Glutamatergic neuron (in vitro differentiated cells): ENCODE measurements at regions not wholly inside any gene's neighbourhood (a gene's known extent, or its start where the extent isn't known, plus 50 kb on each side); places are given as distances from the start of the nearest gene placed in this dataset.

Source experiments
- DNase-seq: peaks from one replicate; pipeline ENCODE4 v3.0.0; 2022
- H3K27ac Mint-ChIP-seq: one replicate; pipeline ENCODE4 v1.8.0; 2020; ENCODE audit warnings: mild to moderate bottlenecking, mixed read lengths, inconsistent platforms; ENCODE audit not compliant: unreplicated experiment
- H3K27me3 Mint-ChIP-seq: one replicate; pipeline ENCODE4 v1.8.0; 2020; ENCODE audit warnings: mild to moderate bottlenecking, moderate library complexity, mixed read lengths, inconsistent platforms; ENCODE audit not compliant: unreplicated experiment
- H3K36me3 Mint-ChIP-seq: one replicate; pipeline ENCODE4 v1.8.0; 2020; ENCODE audit warnings: mild to moderate bottlenecking, mixed read lengths, inconsistent platforms; ENCODE audit not compliant: unreplicated experiment
- H3K4me1 Mint-ChIP-seq: one replicate; pipeline ENCODE4 v1.8.0; 2020; ENCODE audit warnings: mild to moderate bottlenecking, low read depth, mixed read lengths, inconsistent platforms; ENCODE audit not compliant: unreplicated experiment
- H3K4me3 Mint-ChIP-seq: one replicate; pipeline ENCODE4 v1.8.0; 2020; ENCODE audit warnings: mild to moderate bottlenecking, mixed read lengths, inconsistent platforms; ENCODE audit not compliant: unreplicated experiment
- H3K9me3 Mint-ChIP-seq: one replicate; pipeline ENCODE4 v1.8.0; 2020; ENCODE audit warnings: mild to moderate bottlenecking, moderate library complexity, mixed read lengths, inconsistent platforms; ENCODE audit not compliant: unreplicated experiment
- CTCF ChIP-seq: fragments of 200-600 bp; sonication (generic); IDR thresholded peaks from one replicate; pipeline ENCODE4 v1.5.0; 2021; ENCODE audit not compliant: partially characterized antibody, unreplicated experiment

- TF ChIP-seq CTCF: no peak
- H3K27me3 Mint-ChIP-seq: no peaks in the 10 kb centered on the region
- no peak for DNase-seq
- peak overlapping the region; percentile 3 for H3K27ac Mint-ChIP-seq
- no peak overlapping the region for H3K4me3 Mint-ChIP-seq
- H3K9me3 Mint-ChIP-seq: no peaks in the 10 kb centered on the region
- peaks cover 20% of the 10 kb centered on the region for H3K4me1 Mint-ChIP-seq
- H3K36me3 Mint-ChIP-seq: no peaks in the 10 kb centered on the region
Observed at GRCh38 chr3:117308353-117308752, 598.8 kb downstream of the TUSC7 start.

GRCh38 chr3:117308756-117309155 lies 599.2 kb downstream of the TUSC7 start:
- no peak for DNase-seq
- no peak overlapping the region for H3K4me3 Mint-ChIP-seq
- H3K27me3 Mint-ChIP-seq: no peaks in the 10 kb centered on the region
- H3K9me3 Mint-ChIP-seq: no peaks in the 10 kb centered on the region
- peaks cover 20% of the 10 kb centered on the region for H3K4me1 Mint-ChIP-seq
- TF ChIP-seq CTCF: no peak
- H3K27ac Mint-ChIP-seq: no peak overlapping the region
- H3K36me3 Mint-ChIP-seq: no peaks in the 10 kb centered on the region

- H3K36me3 Mint-ChIP-seq: no peaks in the 10 kb centered on the region
- no peaks in the 10 kb centered on the region for H3K27me3 Mint-ChIP-seq
- peaks cover 2% of the 10 kb centered on the region for H3K9me3 Mint-ChIP-seq
- DNase-seq: no peak
- TF ChIP-seq CTCF: no peak
- H3K4me3 Mint-ChIP-seq: no peak overlapping the region
- H3K27ac Mint-ChIP-seq: no peak overlapping the region
- H3K4me1 Mint-ChIP-seq: peaks cover 17% of the 10 kb centered on the region
Observed at GRCh38 chr3:117310536-117310935, 601.0 kb downstream of the TUSC7 start.

GRCh38 chr3:117314441-117315150 lies 605.0 kb downstream of the TUSC7 start:
- DNase-seq: no peak
- no peaks in the 10 kb centered on the region for H3K27me3 Mint-ChIP-seq
- no peaks in the 10 kb centered on the region for H3K36me3 Mint-ChIP-seq
- no peak overlapping the region for H3K27ac Mint-ChIP-seq
- no peak for TF ChIP-seq CTCF
- no peak overlapping the region for H3K4me3 Mint-ChIP-seq
- peaks cover 2% of the 10 kb centered on the region for H3K9me3 Mint-ChIP-seq
- H3K4me1 Mint-ChIP-seq: peaks cover 4% of the 10 kb centered on the region

- Mint-ChIP-seq H3K9me3 (peaks cover 2% of the 10 kb centered on the region), H3K4me1 (peaks cover 8% of the 10 kb centered on the region), H3K27ac (no peak overlapping the region), H3K36me3 (peaks cover 5% of the 10 kb centered on the region), H3K4me3 (no peak overlapping the region), H3K27me3 (no peaks in the 10 kb centered on the region)
- no peak for TF ChIP-seq CTCF
- no peak for DNase-seq
Observed at GRCh38 chr3:117322866-117323265, 613.3 kb downstream of the TUSC7 start.
